Iris pigment epithelial cell (primary cell): ENCODE measurements at regions not wholly inside any gene's neighbourhood (a gene's known extent, or its start where the extent isn't known, plus 50 kb on each side); places are given as distances from the start of the nearest gene placed in this dataset.

ENCODE experiments used
- DNase-seq: peaks from one replicate; pipeline ENCODE4 v3.0.0-alpha.2; 2011; ENCODE audit warnings: low read depth

DNA sequence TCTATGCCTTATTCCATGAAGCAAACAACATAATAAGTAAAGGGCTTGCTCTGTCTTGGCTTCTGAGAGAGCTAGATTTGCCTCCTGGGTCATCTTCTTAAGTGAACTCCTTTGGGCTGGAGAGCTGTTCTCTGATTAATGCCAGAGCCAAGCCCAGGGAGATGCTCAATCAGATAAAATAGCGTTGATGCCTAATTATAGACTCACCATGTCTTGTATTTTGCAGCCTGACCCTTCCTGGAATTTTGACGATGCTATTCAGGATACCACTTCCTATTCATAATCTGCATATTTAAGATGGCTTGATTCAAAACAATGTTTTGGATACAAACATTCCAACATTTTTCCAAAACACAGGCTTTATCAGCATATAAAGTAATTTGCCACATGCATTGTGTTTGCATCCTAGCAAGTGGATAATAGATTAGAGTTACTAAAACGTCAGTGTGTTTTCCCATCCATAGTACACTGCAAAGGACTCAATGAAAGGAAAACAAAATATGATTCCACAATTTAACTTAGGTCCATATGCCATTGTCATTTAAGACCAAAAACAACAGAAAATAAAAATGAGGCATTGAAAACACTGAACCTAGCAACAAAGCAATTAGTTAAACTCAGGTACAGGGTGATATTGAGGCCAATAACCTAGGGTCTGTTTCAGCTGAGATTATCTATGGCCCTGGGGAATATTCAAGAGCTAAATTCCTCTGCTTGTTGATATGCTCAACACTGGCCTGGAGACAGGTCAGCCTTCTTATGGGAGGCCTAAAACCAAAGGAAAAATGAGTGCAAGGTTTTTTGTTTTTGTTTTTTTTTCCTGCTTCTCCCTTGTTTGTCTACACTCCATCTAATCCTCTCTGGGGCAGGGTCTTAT is 184.2 kb upstream of the FOXN3 start:
- DNase-seq: peak; percentile 46

DNA sequence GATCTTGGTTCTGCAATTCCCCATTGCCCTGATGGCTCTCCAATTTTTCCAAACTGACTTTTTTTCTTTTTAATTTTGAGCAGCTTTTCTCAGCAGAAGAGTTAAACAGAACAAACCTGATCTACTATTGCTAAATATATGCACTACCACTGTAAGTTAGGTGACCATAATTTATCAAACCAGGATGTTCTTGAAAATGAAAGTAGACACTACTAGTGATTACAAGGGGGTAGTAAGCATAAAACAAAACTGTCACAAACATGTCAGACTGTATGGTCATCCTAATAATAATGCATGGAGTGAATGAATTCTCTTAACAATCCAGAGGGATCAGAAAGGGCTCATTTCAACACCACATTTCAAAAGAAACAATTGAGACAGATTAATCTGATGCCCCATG is 183.0 kb upstream of the FOXN3 start:
- DNase-seq: no peak

DNA sequence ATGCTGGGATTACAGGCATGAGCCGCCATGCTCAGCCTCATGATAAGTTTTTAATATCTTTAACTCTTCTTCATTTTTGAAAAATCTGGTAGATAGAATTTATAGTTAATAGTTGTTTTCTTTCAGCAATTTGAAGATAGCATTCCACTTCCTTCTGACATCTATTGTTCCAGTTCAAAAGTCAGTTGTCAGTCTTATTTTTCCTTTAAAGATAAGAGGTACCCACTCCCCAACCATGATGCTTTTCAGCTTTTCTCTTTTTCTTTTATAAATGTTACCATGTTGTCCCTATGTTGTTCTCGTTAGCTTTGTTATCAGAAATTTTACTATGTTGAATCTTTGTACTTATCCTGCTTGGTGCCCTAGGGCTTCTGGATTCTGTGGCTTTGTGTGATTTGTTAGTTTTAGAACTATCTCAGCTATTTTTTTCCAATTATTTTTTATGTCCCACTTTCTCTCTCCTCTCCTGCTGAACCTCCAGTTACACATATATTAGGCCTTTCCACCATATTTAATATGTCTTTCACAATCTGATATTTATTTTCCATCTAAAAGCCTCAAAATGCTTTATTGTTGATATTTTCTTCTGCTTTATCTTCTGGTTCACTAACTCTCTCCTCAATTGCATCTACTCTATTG is 181.6 kb upstream of the FOXN3 start:
- peak; percentile 22 for DNase-seq

DNA sequence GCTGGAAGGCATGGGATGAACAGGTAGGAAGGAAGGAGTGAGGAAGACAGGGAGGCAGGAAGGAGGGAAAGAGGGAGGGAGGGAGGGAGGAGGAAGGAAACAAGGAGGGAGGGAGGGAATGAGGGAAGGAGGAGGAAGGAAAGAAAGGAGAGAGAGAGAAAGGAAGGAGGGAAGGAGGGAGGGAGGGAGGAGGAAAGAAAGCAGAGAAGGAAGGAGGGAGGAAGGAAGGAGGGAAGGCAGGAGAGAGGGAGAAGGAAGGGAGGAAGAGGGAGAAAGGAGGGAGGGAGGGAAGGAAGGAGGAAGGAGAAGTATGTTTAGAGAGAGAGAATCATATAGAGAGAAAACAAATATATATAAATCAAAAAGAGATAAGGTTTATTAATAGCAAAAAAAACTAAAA is 175.9 kb upstream of the FOXN3 start:
- DNase-seq: no peak

DNA sequence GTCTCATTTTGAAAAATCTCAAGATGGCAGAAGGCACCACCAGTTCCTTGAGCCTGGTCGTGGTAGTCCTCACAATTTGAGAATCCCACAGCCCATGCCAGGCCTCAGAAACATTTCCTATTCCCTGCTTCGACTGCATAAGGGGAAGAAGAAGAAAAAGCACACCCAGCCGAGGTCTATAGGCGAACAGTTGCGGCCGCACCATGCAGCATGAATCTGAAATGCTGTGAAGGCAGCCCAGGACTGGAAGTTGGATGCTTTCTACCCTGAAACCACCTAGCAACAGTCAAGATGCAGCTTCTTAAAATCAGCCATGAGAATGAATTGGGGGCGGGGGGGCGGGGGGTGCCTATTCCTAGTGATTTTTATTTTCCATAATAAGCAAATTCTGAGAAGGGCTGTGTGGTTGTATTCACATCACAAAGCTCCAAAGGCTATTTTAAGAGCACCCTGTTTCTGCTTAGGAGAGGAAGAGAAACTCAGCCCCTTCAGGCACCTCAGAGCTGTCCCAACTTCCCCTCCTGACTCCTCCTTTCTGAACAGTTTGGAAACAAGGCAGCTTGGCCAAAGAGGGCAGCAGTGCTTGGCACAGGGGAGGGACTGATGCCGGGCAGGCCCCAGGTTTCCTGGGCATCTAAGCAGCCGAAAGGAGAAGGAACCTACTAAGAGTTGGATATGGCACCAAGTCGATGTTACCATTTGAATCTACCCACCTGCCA is 172.5 kb upstream of the FOXN3 start:
- no peak for DNase-seq

DNA sequence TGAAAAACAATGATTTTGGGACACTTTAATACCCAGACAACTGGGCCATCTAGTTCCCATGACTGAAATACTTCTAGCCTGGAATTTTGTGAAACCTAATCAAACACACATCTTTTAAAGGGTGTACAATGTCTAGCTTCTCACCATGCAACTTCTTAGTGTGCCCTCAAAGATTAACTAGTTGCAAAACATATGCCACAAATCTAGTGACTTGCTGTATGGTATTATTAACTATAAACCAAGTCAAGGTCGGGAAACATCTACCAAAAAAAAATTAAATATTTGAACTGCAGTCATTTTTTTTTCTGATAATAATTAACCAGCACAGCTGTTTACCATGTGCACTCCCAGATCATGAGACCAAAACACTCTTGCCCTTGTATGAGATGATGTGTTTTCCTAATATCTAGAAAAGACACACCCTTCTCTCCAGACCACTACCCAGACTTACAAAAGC is 171.8 kb upstream of the FOXN3 start:
- DNase-seq: no peak

DNA sequence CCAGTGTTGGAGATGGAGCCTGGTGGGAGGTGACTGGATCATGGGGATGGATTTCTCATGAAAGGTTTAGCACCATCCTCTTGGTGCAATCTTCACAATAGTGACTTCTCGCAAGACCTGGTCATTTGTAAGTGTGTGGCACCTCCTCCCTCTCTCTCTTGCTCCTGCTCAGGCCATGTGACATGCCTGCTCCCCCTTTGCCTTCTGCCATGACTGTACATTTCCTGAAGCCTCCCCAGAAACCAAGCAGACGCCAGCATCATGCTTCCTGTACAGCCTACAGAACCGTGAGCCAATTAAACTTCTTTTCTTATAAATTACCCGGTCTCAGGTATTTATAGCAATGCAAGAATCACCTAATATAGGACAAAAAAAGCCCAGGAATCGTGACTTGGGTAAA is 171.0 kb upstream of the FOXN3 start:
- no peak for DNase-seq

DNA sequence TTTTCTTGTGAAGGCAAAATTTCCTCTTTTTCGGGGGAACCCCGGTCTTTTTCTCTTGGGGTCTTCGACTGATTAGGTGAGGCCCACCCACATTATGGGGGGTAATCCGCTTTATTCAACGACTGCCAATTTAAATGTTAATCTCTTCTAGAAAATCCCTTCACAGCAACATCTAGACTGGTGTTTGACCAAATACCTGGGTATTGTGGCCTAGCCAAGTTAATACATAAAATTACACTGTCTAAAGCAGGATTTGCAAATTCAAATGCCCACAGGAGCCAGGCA is 170.0 kb upstream of the FOXN3 start:
- no peak for DNase-seq

DNA sequence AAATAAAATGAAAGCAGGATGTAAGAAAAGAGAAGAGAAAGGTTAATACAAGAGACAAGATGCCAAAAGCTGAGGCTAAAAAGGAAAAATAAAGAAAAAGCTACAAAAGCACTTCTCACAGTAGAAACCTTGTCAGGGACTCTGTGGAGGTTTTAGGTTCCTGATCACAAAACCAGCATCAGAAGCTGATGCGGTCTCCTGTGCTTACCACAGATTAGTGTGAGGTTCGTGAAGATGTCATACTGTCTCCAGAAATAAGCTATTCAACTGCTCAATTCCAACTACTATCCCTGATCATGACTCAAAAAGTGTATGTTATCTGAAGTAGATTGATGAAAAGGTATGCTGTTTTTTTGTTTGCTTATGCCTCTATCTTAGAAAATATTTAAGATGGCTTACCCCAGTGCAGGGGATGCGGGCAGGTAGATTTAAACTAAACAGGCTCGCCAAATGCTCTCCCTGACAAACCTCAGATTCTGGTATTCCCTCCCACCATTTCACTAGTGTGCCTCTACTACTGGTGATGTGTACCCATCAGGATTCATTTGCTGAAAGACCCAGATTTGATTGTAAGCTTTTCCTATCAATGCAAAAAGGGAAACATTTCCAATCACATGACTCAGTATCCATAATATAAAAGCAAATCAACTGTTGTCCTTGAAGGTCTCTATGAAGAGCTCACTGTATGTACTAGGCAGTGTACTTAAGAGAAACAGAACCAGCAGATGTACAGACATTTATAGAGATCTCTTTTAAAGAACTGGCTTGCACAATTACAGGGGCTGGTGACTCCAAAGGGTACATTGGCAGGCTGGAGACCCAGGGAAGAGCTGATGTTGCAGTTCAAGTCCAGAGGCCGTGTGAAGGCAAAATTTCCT is 169.5 kb upstream of the FOXN3 start:
- DNase-seq: no peak

DNA sequence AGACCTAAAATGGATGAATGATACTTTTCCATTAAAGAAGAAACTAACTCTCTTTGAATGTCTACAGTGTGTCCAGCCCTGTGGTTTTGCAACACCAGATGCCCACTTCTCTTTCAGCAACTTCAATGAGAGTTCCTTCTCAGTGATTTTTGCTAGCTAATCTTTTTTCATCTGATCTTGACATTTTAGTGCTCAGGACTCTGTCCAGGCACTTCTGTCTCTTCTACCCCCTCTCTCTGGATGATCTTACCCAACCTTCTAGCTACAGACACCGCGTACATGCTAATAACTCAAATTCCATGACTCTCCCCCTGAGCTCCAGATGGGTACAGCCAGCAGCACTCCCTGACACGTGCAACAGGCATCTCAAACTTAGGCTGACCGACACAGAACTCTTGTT is 161.1 kb upstream of the FOXN3 start:
- peak; percentile 57 for DNase-seq

DNA sequence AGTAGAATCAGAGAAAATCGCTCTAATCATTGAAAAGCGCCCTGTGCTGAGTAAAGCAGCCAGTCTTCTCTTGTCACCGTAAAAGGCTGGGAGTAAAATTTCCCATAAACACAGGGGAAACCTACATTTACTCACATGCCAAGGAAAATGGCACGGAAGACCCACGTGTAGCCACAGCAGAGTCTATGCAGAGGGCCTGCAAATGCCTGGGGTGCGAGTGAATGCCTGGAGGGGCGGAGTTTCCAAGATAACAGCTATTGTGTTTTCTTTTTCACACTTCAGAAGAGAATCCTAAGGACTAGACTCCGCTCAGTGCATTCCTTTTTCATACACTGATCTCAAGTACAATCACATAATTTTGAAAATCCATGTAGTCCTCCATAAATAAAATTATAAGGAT is 159.9 kb upstream of the FOXN3 start:
- DNase-seq: no peak

DNA sequence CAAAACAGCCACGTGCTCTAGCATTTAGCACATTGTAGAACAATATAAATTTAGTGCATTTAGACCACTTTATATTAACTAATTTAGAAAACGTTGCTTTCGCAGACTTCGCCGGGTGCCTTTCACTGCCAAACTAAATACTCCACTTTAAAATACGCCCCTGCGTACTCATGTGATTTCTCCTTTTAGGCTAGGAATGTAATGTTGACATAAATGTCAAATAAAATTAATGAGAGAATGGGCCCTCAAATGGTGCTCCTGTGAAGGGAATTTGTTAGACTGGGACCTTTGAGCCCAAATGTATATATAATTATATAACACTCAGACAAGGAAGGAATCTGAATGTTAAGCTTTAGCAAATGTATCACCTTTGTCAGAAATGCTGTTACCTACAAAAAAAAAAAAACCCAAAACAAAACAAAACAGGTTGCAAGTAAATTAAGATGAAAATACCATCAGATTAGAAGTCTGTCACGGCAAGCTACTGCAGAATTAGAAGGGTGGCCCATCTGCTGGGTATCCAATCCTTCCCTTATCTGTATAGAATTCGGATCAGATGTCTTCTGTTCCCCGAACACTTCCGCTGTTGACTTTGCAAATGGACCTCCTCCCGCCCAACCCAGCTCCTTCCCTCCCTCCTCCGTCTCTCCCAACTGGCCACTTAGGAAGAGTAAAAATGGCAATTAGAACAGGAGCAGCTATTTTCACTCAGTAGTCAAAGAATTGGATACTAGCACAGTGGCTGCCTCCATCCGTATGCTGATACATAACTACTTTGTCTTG is 159.3 kb upstream of the FOXN3 start:
- DNase-seq: no peak

DNA sequence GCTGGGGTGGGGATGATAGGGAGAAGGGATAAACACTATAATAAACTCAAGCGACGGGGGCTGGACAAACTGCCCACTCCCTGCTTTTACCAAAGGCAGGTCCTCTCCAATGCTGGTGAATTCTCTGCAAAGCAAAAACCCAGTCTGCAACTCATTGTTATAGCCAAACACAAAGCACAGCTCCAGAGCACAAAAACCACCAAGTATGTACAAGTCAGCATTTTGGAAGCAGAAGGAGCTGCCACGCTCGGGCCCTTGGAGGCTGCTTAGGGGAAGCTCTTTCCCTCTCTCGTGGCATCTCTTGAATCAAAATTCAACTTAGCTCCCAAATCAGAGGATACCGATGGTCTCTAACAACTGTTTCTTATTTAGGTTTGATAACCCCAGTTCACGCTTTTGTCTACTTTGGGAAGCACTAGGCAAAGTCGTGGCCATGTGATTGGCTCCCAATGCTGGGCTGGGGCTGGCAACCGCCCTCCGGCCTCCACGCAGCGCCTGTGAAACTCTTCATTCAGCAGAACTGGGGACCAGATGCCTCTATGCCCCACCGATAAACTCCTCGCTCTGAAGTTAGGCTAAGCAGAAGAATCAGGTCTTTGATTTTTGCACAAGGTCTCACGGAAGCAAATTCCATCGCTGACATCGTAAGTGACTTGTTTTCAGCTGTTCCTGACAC is 158.5 kb upstream of the FOXN3 start:
- no peak for DNase-seq

DNA sequence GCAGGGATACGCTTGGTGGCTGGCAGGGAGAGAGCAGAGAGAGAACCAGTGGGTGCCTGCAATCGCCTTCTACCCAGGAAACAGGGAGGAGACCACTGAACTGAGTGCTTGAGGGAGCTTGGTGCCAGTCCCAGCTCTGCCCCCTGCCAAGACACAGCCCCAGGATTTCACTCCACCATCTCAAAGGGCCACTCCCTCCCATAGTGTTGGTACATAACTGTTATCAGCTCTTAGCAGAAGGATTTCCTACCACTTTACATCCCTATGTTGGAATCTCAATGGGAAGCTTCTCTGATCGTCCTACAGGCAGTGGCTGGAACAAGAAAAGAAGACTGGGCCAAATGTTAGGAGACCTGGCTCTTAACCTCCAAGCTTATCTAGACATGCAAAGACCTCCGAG is 157.4 kb upstream of the FOXN3 start:
- DNase-seq: no peak

DNA sequence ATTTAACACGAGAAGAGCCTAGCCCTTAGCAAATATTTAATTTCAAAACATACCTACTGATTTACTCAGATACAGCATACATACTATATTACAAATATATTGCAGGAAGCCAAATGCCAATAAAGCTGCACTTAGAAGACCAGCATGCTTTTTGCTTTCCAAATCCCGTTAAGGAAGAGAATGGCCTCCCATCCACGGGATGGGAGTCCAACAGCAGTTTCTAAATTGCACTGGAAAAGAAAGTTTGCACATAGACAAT is 156.3 kb upstream of the FOXN3 start:
- DNase-seq: no peak

DNA sequence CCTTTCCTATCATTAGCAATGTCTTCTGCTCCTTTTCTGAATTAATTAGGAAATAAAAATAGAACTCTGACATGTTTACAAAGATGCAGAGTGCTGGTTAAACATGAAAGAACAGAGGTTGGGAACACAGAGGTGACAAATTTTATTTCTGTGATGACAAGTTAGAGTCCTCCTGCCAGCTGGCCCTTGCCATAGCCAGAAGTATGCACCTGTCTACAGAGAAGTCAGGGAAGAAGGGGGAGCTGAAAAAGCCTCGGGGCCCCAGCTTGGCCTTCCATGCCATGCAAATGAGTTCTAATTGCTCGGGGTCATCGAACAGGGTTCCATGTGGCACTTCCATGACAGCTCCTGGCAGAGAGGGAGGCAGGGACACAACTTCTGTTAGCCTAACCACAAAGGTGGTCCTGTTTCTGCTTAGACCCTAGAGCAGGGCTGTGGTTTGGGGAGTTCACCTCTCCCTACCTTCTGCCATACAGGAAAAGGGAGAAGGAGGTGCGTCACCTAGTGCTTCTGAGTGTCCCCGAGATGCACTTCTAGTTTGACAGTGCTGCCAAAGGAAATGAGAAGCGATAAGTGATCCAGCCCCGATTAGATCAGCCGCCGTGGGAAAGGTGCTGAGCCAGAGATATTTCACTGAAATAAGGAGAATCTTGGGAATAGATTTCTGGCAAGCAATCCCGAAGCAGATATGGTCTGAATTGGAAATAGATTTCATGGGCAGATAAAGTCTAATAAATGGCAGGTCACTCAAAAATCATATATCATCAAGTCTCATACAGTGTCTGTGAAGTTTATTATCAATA is 155.8 kb upstream of the FOXN3 start:
- no peak for DNase-seq

DNA sequence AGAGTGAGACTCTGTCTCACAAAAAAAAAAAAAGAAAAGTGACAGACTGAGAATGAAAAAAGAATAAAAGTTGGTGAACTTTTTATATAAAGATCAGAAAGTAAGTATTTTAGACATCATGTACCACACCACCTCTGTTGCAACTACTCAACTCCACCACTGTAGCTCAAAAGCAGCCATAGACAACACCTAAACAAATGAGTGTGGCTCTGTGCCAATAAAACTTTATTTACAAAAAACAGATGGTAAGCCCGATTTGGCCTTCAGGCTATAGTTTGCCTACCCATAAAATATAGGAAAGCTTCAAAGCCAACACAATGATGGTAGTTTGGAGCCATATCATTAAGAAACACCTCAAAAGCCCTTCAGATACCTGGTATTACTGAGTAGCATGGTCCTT is 154.5 kb upstream of the FOXN3 start:
- no peak for DNase-seq

DNA sequence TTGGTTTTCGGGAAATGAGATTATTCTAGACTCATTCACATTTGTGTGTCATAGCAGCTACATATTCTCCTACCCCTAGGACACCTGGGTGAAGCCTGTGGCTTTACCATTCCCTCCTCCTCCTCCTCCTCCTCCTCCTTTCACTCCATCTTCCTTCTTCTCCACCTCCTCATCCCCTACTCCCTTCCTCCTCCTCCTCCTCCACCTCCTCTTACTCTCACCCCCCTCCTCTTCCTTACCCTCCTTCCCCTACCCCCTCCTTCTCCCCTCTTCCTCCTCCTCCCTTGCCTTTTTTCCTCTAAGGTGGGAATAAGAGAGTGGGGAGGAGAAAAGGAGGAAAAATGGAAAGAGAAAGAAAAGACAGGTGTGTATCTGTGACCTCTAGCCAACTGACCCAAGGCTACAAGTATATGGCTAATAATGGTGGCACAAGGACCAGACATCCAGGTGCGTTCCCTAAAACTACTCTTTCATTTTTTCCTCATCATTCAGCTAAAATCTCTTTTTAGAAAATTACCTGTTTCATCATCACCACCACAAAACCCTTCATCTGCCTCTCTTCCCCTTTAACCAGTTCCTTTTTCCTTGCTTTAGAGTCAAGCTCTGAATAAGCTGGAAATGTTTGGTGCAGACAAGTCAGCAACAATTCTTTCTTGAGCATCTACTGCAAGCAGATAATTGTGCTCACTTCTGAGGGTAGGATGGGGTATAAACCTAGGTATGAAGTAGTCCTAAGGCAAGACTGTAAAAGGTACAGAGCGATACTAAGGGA is 149.8 kb upstream of the FOXN3 start:
- no peak for DNase-seq

DNA sequence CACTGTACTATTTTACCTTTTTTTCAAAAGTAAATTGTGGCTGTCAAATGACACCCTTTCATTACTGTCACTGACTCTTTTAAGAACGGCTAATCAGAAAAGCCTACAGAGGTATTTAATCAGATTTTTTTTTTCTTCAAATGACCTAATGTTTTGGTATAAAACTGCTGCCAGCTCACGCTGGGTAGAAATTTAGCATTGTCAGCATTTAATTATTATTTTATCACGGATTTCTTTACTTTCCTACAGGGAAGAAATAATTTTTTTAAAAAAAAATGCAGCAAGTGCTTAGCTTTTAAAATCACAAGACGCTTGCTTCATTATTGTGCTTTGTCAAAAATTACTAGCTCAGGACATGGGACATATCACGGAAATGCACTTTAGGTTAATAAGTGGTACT is 149.1 kb upstream of the FOXN3 start:
- no peak for DNase-seq

DNA sequence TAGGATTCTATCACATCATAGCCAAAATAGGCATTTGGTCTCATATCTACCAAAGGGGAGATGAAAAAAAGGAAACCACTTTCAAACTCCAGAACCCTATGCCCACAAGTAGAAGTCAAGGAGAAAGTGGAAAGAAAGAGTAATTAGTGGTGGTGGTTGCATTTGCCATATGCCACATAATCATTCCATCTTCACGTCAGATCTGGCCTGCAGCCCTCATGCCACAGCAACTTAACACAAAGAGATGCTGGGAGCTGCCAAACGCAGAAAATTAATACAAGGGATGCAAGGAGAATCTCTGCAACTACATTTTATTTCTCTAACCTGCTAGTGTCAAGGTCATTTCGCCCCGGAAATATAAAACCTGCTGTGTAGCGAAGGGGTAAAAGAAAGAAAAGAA is 148.6 kb upstream of the FOXN3 start:
- DNase-seq: no peak
